ENCODE measurements at regions not wholly inside any gene's neighbourhood (a gene's known extent, or its start where the extent isn't known, plus 50 kb on each side); places are given as distances from the start of the nearest gene placed in this dataset.

GRCh38 chr9:18405240-18405639, 68.7 kb upstream of the ADAMTSL1 start:
- ATAC-seq = no peak
- H3K27me3 Mint-ChIP-seq (ENCODE audit: low read depth) = no peaks in the 10 kb centered on the region
- no peaks in the 10 kb centered on the region for H3K9me3 Mint-ChIP-seq
- no peaks in the 10 kb centered on the region for H3K36me3 Mint-ChIP-seq (ENCODE audit: insufficient read depth)
- H3K4me3 Mint-ChIP-seq = no peak overlapping the region
- no peak for DNase-seq
- H3K4me1 Mint-ChIP-seq (ENCODE audit: low read depth) = no peaks in the 10 kb centered on the region

DNA sequence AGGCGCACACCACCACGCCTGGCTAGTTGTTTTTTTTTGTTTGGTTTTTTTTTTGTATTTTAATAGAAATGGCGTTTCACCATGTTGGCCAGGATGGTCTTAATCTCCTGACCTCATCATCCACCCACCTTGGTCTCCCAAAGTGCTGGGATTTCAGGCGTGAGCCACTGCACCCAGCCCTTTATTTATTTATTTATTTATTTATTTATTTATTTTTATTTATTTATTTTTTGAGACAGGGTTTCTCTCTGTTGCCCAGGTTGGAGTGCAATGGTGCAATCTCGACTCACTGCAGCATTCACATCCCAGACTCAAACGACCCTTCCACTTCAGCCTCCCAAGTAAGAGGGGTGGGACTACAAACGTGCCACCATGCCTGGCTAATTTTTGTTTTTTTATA, 63.0 kb upstream of the ADAMTSL1 start:
- H3K36me3 Mint-ChIP-seq (ENCODE audit: insufficient read depth) = no peaks in the 10 kb centered on the region
- H3K4me3 Mint-ChIP-seq = no peak overlapping the region
- DNase-seq = no peak
- no peak for ATAC-seq
- H3K4me1 Mint-ChIP-seq (ENCODE audit: low read depth) = no peaks in the 10 kb centered on the region
- no peaks in the 10 kb centered on the region for H3K9me3 Mint-ChIP-seq
- peaks cover 4% of the 10 kb centered on the region for H3K27me3 Mint-ChIP-seq (ENCODE audit: low read depth)

DNA sequence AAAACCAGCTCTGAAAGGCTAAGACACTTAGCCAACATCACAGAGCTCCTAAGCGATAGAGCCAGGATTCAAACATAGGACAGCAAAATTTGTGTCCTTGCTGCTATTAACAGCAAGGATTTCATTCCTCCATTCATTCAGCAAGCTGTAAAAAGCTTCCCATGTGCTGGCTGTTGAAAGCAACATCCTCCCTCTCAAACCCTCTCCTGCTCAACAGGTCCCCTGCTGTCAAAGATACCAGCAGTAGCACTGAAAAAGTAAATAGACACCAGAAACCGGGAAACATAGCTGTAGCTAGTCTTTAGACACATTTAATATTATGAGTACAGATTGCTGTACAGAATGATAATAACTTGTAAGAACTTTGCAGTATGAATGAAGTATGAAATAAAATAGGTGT, 52.6 kb upstream of the ADAMTSL1 start:
- ATAC-seq = no peak

DNA sequence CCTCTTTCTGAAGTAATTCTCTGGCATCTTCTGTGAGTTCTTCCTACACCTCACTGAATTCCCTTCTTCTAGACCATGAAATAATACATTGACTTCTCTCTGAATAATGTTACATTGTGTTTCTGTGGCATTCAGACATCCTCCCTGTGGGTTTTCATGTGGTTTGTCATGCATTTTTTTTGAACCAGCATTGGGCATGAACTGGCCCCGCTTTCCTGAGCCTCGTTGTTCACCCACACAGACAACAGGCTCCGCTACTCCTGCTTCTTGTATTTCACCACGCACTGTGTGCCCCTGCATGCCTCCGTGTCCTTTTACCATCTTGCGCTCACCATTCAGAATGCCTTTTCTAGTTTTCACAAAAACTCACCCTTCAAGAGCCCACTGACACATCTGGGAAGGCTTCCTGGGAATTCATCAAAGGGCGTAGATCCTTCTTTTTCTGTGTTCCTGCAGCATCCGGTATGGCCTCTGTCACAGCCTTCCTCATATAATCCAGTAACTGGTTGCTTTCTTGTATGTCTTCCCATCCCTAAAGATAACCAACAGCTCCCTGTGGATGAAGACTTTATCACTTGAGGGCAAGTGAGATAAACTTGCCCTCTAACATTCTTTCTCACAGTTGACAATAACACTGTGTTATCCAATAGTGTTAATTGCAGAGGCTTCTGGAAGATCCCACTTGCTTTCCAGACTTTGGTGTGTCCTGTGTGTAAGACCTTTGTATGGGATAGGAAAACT, 51.5 kb upstream of the ADAMTSL1 start:
- no peak for DNase-seq
- H3K36me3 Mint-ChIP-seq (ENCODE audit: insufficient read depth) = no peaks in the 10 kb centered on the region
- no peaks in the 10 kb centered on the region for H3K9me3 Mint-ChIP-seq
- ATAC-seq = no peak
- H3K27me3 Mint-ChIP-seq (ENCODE audit: low read depth) = no peaks in the 10 kb centered on the region
- H3K4me1 Mint-ChIP-seq (ENCODE audit: low read depth) = no peaks in the 10 kb centered on the region
- no peak overlapping the region for H3K4me3 Mint-ChIP-seq

More for the DNA sequence above, 52.6 kb upstream of the ADAMTSL1 start:
- no peak for DNase-seq
- H3K4me1 Mint-ChIP-seq (ENCODE audit: low read depth) = no peaks in the 10 kb centered on the region
- H3K27me3 Mint-ChIP-seq (ENCODE audit: low read depth) = no peaks in the 10 kb centered on the region
- H3K4me3 Mint-ChIP-seq = no peak overlapping the region
- no peaks in the 10 kb centered on the region for H3K36me3 Mint-ChIP-seq (ENCODE audit: insufficient read depth)
- H3K9me3 Mint-ChIP-seq = no peaks in the 10 kb centered on the region

GRCh38 chr9:18423791-18424531, 50.0 kb upstream of the ADAMTSL1 start:
- no peaks in the 10 kb centered on the region for H3K27me3 Mint-ChIP-seq (ENCODE audit: low read depth)
- DNase-seq (no peak), ATAC-seq (no peak)
- no peak overlapping the region for H3K4me3 Mint-ChIP-seq
- no peaks in the 10 kb centered on the region for H3K4me1 Mint-ChIP-seq (ENCODE audit: low read depth)
- no peaks in the 10 kb centered on the region for H3K36me3 Mint-ChIP-seq (ENCODE audit: insufficient read depth)
- no peaks in the 10 kb centered on the region for H3K9me3 Mint-ChIP-seq

Data from activated T-cell treated with anti-CD3 and anti-CD28 coated beads, Interleukin-2, amount 50 U/mL, for 4 hours (primary cell).